ENCODE measurements at regions not wholly inside any gene's neighbourhood (a gene's known extent, or its start where the extent isn't known, plus 50 kb on each side); places are given as distances from the start of the nearest gene placed in this dataset.
"Not testable (repeated sequence)": the region's sequence is repeated elsewhere in the genome, so short reads cannot be mapped to it uniquely, and the experiment has no call there.

DNA sequence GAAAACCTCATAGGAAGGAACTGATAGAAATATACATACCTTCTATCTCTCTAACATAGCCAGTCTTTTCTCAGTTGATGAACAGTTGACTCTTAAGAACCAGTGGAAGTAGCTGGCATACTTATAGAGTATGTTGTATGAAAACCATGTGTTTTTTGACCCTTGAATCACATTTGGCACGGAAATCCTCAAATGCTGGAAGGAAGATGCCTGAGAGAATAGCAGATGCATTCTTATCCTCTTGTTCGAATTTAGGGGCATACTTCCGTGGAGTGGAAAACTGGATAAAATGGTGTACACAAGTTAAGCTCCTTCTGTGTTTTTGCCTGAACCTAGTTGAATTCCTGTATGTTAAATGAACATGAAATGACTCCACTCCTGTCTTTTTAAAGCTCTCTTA lies 145.5 kb downstream of the PCDH7 start:
- Histone ChIP-seq H3K36me3 (ENCODE audit: insufficient read depth, low read length) (no peaks in the 10 kb centered on the region), H3K4me3 (ENCODE audit: low read length in 2 of 2) (no peak overlapping the region), H3K27me3 (ENCODE audit: insufficient read depth, low read length) (no peaks in the 10 kb centered on the region), H3K9me3 (ENCODE audit: control insufficient read depth in 1 of 2, low read length in 2 of 2) (no peaks in the 10 kb centered on the region), H3K4me1 (ENCODE audit: insufficient read depth, low read length) (no peaks in the 10 kb centered on the region), H3K27ac (ENCODE audit: low read depth, low read length) (no peak overlapping the region)
- H3K4me3 Mint-ChIP-seq = no peak overlapping the region
- no peak overlapping the region for H3K27ac Mint-ChIP-seq
- no peaks in the 10 kb centered on the region for H3K36me3 Mint-ChIP-seq
- ChIA-PET CTCF (ENCODE audit: partially characterized antibody) (no interaction called here), POLR2A (ENCODE audit: partially characterized antibody) (no interaction called here)
- no peaks in the 10 kb centered on the region for H3K27me3 Mint-ChIP-seq
- intact Hi-C loops (cut with micrococcal nuclease) = no loop called here
- no peaks in the 10 kb centered on the region for H3K4me1 Mint-ChIP-seq
- H3K9me3 Mint-ChIP-seq = peaks cover under 1 to 15% (median 5%) of the 10 kb centered on the region in 8 donors
- DNase-seq = no peak

DNA sequence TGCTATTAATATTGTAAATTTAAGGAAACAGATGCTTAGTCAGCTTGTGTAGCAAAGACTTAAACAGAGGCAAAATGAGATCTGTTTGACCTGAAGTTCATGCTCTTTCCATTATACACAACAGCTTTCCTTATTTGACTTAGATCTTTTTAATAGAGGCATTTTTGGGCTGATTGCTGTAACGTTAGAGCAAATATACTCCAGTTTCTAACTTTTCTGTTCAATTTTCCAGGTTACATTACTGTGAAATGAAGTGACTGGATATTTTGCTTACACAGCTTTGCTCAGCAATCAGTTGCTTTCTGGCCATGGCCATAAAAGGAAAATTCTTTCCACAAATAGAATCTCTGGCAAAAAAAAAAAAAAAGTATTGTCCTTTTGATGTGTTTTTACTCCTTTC lies 146.2 kb downstream of the PCDH7 start:
- no peaks in the 10 kb centered on the region for H3K4me1 ChIP-seq (ENCODE audit: insufficient read depth, low read length)
- H3K27ac Mint-ChIP-seq = no peak overlapping the region
- no peaks in the 10 kb centered on the region for H3K36me3 ChIP-seq (ENCODE audit: insufficient read depth, low read length)
- peaks cover 0 to 15% (median 6%) of the 10 kb centered on the region in 8 donors for H3K9me3 Mint-ChIP-seq
- DNase-seq = no peak
- H3K27me3 Mint-ChIP-seq = no peaks in the 10 kb centered on the region
- POLR2A ChIA-PET (ENCODE audit: partially characterized antibody) = no interaction called here
- intact Hi-C loops (cut with micrococcal nuclease) = no loop called here
- no peak overlapping the region for H3K4me3 ChIP-seq (ENCODE audit: low read length in 2 of 2)
- no peaks in the 10 kb centered on the region for H3K36me3 Mint-ChIP-seq
- CTCF ChIA-PET (ENCODE audit: partially characterized antibody) = no interaction called here
- H3K4me3 Mint-ChIP-seq = no peak overlapping the region
- H3K4me1 Mint-ChIP-seq = no peaks in the 10 kb centered on the region
- H3K27me3 ChIP-seq (ENCODE audit: insufficient read depth, low read length) = no peaks in the 10 kb centered on the region
- no peak overlapping the region for H3K27ac ChIP-seq (ENCODE audit: low read depth, low read length)
- no peaks in the 10 kb centered on the region for H3K9me3 ChIP-seq (ENCODE audit: control insufficient read depth in 1 of 2, low read length in 2 of 2)

DNA sequence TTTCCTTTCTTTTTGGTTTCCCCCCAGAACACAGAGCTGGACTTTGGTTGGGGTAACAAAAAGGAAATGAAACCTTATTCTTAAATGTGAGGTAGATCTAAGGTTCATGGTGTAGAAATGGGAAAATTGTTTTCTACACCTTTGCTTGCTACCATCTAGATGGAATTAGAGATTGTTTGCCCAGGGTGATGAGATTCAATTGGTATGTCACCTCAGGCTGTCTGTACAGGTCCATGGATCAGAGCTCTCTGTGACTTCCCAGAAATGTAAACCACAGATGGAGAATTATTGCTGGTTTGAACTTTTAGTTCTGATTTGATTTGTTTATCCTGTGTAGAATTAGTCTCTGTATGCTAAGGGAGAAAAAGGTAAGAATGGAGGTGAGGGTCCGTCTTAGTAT lies 146.7 kb downstream of the PCDH7 start:
- Mint-ChIP-seq H3K4me3 (no peak overlapping the region), H3K27ac (no peak overlapping the region)

DNA sequence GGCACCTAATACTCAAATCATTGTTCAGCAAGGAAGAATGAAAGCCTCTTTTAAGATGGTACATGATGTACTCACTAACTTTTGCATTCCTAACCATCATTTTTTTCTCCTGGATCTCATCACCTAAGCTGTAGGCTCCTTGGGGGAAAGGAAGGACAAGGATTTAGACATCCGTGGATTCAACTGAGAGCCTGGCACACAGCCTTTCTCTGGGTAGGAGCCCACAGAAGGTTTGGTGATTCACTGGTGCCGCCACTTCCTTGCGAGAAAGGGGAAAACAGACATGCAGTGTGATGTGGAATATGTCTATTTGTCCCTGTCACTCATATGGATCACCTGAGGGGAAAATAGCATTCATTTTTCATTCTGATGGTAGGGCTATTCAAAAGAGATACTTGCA lies 147.3 kb downstream of the PCDH7 start:
- intact Hi-C loops (cut with micrococcal nuclease) = no loop called here
- no peak overlapping the region for H3K4me3 ChIP-seq (ENCODE audit: low read length in 2 of 2)
- no peak overlapping the region for H3K27ac ChIP-seq (ENCODE audit: low read depth, low read length)
- no peaks in the 10 kb centered on the region for H3K36me3 ChIP-seq (ENCODE audit: insufficient read depth, low read length)
- H3K27me3 Mint-ChIP-seq = no peaks in the 10 kb centered on the region
- H3K36me3 Mint-ChIP-seq = no peaks in the 10 kb centered on the region
- no peaks in the 10 kb centered on the region for H3K9me3 ChIP-seq (ENCODE audit: control insufficient read depth in 1 of 2, low read length in 2 of 2)
- no peak overlapping the region for H3K27ac Mint-ChIP-seq
- DNase-seq = no peak
- no peaks in the 10 kb centered on the region for H3K27me3 ChIP-seq (ENCODE audit: insufficient read depth, low read length)
- no peak overlapping the region for H3K4me3 Mint-ChIP-seq
- H3K9me3 Mint-ChIP-seq = peaks cover 2 to 19% (median 6%) of the 10 kb centered on the region in 8 donors
- no peaks in the 10 kb centered on the region for H3K4me1 Mint-ChIP-seq
- H3K4me1 ChIP-seq (ENCODE audit: insufficient read depth, low read length) = no peaks in the 10 kb centered on the region
- CTCF ChIA-PET (ENCODE audit: partially characterized antibody) = no interaction called here
- POLR2A ChIA-PET (ENCODE audit: partially characterized antibody) = no interaction called here

More for the DNA sequence above, 146.7 kb downstream of the PCDH7 start:
- Histone ChIP-seq H3K27ac (ENCODE audit: low read depth, low read length) (no peak overlapping the region), H3K4me1 (ENCODE audit: insufficient read depth, low read length) (no peaks in the 10 kb centered on the region), H3K27me3 (ENCODE audit: insufficient read depth, low read length) (no peaks in the 10 kb centered on the region), H3K9me3 (ENCODE audit: control insufficient read depth in 1 of 2, low read length in 2 of 2) (no peaks in the 10 kb centered on the region), H3K4me3 (ENCODE audit: low read length in 2 of 2) (no peak overlapping the region), H3K36me3 (ENCODE audit: insufficient read depth, low read length) (no peaks in the 10 kb centered on the region)
- no peak for DNase-seq
- Mint-ChIP-seq H3K27me3 (no peaks in the 10 kb centered on the region), H3K9me3 (peaks cover 2 to 17% (median 6%) of the 10 kb centered on the region in 8 donors), H3K4me1 (no peaks in the 10 kb centered on the region), H3K36me3 (no peaks in the 10 kb centered on the region)
- CTCF ChIA-PET (ENCODE audit: partially characterized antibody) = no interaction called here
- POLR2A ChIA-PET (ENCODE audit: partially characterized antibody) = no interaction called here
- intact Hi-C loops (cut with micrococcal nuclease) = no loop called here

DNA sequence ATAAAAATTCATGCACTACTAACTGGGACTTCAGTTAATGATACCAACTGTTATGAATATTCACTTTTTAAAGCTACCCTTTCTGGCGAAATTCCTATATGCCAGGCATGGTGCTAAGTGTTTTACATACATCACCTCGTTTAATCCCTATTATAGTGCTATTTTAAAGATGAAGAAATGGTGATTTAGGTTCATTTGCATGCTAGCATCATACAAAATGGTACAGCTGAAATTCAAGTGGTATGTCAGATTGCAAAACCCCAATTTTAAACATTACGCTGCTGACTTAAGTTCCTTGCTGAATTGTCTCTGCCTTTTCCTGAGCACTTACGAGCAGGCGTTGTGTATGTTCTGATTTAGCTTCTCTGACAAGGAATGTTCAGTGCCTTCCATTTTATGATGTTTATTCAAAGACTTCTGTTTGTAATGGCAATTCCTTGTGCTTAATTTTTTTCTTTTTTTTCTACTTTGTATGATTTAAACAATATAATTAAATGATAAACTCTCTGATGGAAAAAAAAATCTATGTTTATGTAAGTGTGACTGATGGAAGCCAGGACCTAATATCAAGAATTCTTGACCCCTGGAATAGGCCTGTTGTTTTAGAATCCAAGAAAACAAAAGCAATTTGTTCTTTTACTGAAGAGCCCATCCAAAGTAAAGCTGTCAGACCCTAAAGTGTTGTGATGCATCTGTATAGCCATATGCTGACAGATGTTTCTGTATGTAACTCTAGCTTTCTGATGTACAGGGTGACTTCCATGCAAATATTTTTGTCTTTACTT lies 148.1 kb downstream of the PCDH7 start:
- DNase-seq = no peak
- no peak overlapping the region for H3K4me3 Mint-ChIP-seq
- H3K9me3 ChIP-seq (ENCODE audit: control insufficient read depth in 1 of 2, low read length in 2 of 2) = no peaks in the 10 kb centered on the region
- no peak overlapping the region for H3K4me3 ChIP-seq (ENCODE audit: low read length in 2 of 2)
- H3K4me1 Mint-ChIP-seq = no peaks in the 10 kb centered on the region
- H3K27ac ChIP-seq (ENCODE audit: low read depth, low read length) = no peak overlapping the region
- H3K27ac Mint-ChIP-seq = no peak overlapping the region
- intact Hi-C loops (cut with micrococcal nuclease) = no loop called here
- H3K36me3 Mint-ChIP-seq = no peaks in the 10 kb centered on the region
- no peaks in the 10 kb centered on the region for H3K36me3 ChIP-seq (ENCODE audit: insufficient read depth, low read length)
- no peaks in the 10 kb centered on the region for H3K27me3 Mint-ChIP-seq
- ChIA-PET CTCF (ENCODE audit: partially characterized antibody) (no interaction called here), POLR2A (ENCODE audit: partially characterized antibody) (no interaction called here)
- peaks cover 2 to 19% (median 6%) of the 10 kb centered on the region in 8 donors for H3K9me3 Mint-ChIP-seq
- no peaks in the 10 kb centered on the region for H3K27me3 ChIP-seq (ENCODE audit: insufficient read depth, low read length)
- H3K4me1 ChIP-seq (ENCODE audit: insufficient read depth, low read length) = no peaks in the 10 kb centered on the region

DNA sequence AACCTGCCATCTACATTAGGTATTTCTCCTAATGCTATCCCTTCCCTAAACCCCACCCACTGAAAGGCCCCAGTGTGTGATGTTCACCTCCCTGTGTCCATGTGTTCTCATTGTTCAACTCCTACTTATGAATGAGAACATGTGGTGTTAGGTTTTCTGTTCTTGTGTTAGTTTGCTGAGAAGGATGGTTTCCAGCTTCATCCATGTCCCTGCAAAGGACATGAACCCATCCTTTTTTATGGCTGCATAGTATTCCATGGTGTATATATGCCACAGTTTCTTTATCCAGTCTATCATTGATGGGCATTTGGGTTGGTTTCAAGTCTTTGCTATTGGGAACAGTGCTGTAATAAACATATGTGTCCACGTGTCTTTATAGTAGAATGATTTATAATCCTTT lies 149.2 kb downstream of the PCDH7 start:
- peaks cover 2 to 14% (median 6%) of the 10 kb centered on the region in 8 donors for H3K9me3 Mint-ChIP-seq
- H3K4me3 Mint-ChIP-seq; POLR2A ChIA-PET (ENCODE audit: partially characterized antibody); H3K27me3 Mint-ChIP-seq; H3K36me3 ChIP-seq (ENCODE audit: insufficient read depth, low read length); CTCF ChIA-PET (ENCODE audit: partially characterized antibody); H3K4me1 Mint-ChIP-seq; H3K9me3 ChIP-seq (ENCODE audit: control insufficient read depth in 1 of 2, low read length in 2 of 2); H3K4me3 ChIP-seq (ENCODE audit: low read length in 2 of 2); H3K36me3 Mint-ChIP-seq; H3K27me3 ChIP-seq (ENCODE audit: insufficient read depth, low read length); H3K27ac Mint-ChIP-seq; DNase-seq; intact Hi-C loops (cut with micrococcal nuclease); H3K27ac ChIP-seq (ENCODE audit: low read depth, low read length); H3K4me1 ChIP-seq (ENCODE audit: insufficient read depth, low read length): not testable (repeated sequence)

DNA sequence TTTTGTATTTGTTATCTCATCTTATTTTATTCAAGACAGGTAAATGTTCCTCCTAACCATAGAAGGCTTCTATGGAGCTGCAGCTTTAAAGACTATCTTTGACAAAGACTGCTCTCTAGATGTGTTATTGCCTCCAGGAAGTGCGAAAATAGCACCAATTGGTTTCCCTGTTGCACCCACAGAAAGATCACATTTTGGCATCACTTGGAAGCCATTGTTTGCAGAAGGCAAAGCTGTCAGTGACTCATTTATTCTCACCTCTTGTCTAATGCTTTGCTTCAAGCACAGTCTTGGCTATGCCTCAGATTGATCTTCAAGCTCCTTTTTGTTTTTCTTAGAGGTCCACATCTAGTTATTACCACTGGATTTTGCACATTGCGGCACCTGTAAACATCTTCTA lies 150.3 kb downstream of the PCDH7 start:
- Histone ChIP-seq H3K4me3 (ENCODE audit: low read length in 2 of 2) (no peak overlapping the region), H3K4me1 (ENCODE audit: insufficient read depth, low read length) (no peaks in the 10 kb centered on the region), H3K36me3 (ENCODE audit: insufficient read depth, low read length) (no peaks in the 10 kb centered on the region), H3K27me3 (ENCODE audit: insufficient read depth, low read length) (no peaks in the 10 kb centered on the region), H3K9me3 (ENCODE audit: control insufficient read depth in 1 of 2, low read length in 2 of 2) (no peaks in the 10 kb centered on the region), H3K27ac (ENCODE audit: low read depth, low read length) (no peak overlapping the region)
- no peak overlapping the region for H3K27ac Mint-ChIP-seq
- H3K27me3 Mint-ChIP-seq = no peaks in the 10 kb centered on the region
- no peak overlapping the region for H3K4me3 Mint-ChIP-seq
- intact Hi-C loops (cut with micrococcal nuclease) = no loop called here
- H3K36me3 Mint-ChIP-seq = no peaks in the 10 kb centered on the region
- CTCF ChIA-PET (ENCODE audit: partially characterized antibody) = no interaction called here
- no peaks in the 10 kb centered on the region for H3K4me1 Mint-ChIP-seq
- no peak for DNase-seq
- H3K9me3 Mint-ChIP-seq = peaks cover 2 to 11% (median 8%) of the 10 kb centered on the region in 8 donors
- POLR2A ChIA-PET (ENCODE audit: partially characterized antibody) = no interaction called here
